ENCODE measurements at regions not wholly inside any gene's neighbourhood (a gene's known extent, or its start where the extent isn't known, plus 50 kb on each side); places are given as distances from the start of the nearest gene placed in this dataset.

GRCh38 chr7:126305671-126306070 lies 947.1 kb downstream of the GRM8 start:
- no peaks in the 10 kb centered on the region for H3K27me3 ChIP-seq
- no peaks in the 10 kb centered on the region for H3K4me1 ChIP-seq
- intact Hi-C loops (cut with DNase I), result no loop called here
- H3K27ac ChIP-seq, result no peak overlapping the region
- no peak for DNase-seq
- no peaks in the 10 kb centered on the region for H3K36me3 ChIP-seq
- H3K9me3 ChIP-seq, result no peaks in the 10 kb centered on the region
- no peak for TF ChIP-seq POLR2A (IDR thresholded peaks at IDR 0.05)
- TF ChIP-seq, protein P1, sequence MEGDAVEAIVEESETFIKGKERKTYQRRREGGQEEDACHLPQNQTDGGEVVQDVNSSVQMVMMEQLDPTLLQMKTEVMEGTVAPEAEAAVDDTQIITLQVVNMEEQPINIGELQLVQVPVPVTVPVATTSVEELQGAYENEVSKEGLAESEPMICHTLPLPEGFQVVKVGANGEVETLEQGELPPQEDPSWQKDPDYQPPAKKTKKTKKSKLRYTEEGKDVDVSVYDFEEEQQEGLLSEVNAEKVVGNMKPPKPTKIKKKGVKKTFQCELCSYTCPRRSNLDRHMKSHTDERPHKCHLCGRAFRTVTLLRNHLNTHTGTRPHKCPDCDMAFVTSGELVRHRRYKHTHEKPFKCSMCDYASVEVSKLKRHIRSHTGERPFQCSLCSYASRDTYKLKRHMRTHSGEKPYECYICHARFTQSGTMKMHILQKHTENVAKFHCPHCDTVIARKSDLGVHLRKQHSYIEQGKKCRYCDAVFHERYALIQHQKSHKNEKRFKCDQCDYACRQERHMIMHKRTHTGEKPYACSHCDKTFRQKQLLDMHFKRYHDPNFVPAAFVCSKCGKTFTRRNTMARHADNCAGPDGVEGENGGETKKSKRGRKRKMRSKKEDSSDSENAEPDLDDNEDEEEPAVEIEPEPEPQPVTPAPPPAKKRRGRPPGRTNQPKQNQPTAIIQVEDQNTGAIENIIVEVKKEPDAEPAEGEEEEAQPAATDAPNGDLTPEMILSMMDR (IDR thresholded peaks at IDR 0.05), result no peak
- no peak overlapping the region for H3K4me3 ChIP-seq (replicated peaks in 1 of 3)
- WGBS, 2 donors, result 87 to 92% methylated on average over 1 of the region's 1 CpG

GRCh38 chr7:126303926-126304325 lies 948.8 kb downstream of the GRM8 start:
- no peaks in the 10 kb centered on the region for H3K27me3 ChIP-seq
- TF ChIP-seq POLR2A (IDR thresholded peaks at IDR 0.05), result no peak
- TF ChIP-seq, protein P1 (IDR thresholded peaks at IDR 0.05), result no peak
- H3K4me1 ChIP-seq, result no peaks in the 10 kb centered on the region
- no peak overlapping the region for H3K4me3 ChIP-seq (replicated peaks in 1 of 3)
- intact Hi-C loops (cut with DNase I), result no loop called here
- no peak overlapping the region for H3K27ac ChIP-seq
- no peaks in the 10 kb centered on the region for H3K9me3 ChIP-seq
- 90 to 91% methylated on average over 1 of the region's 1 CpG for WGBS, 2 donors
- H3K36me3 ChIP-seq, result no peaks in the 10 kb centered on the region
- DNase-seq, result no peak

- no peaks in the 10 kb centered on the region for H3K27me3 ChIP-seq
- no peaks in the 10 kb centered on the region for H3K36me3 ChIP-seq
- no peaks in the 10 kb centered on the region for H3K9me3 ChIP-seq
- 84 to 85% methylated on average over 2 of the region's 2 CpGs for WGBS, 2 donors
- DNase-seq, result no peak
- no peaks in the 10 kb centered on the region for H3K4me1 ChIP-seq
- intact Hi-C loops (cut with DNase I), result no loop called here
- TF ChIP-seq, protein P1 (IDR thresholded peaks at IDR 0.05), result no peak
- TF ChIP-seq POLR2A (IDR thresholded peaks at IDR 0.05), result no peak
- no peak overlapping the region for H3K27ac ChIP-seq
- H3K4me3 ChIP-seq (replicated peaks in 1 of 3), result no peak overlapping the region
These were observed 950.1 kb downstream of the GRM8 start for GRCh38 chr7:126302639-126303038.

- Histone ChIP-seq H3K4me1 (no peaks in the 10 kb centered on the region), H3K36me3 (no peaks in the 10 kb centered on the region), H3K27ac (no peak overlapping the region), H3K9me3 (no peaks in the 10 kb centered on the region), H3K27me3 (no peaks in the 10 kb centered on the region), H3K4me3 (replicated peaks in 1 of 3) (no peak overlapping the region)
- intact Hi-C loops (cut with DNase I), result no loop called here
- 86 to 93% methylated on average over 2 of the region's 2 CpGs for WGBS, 2 donors
- DNase-seq, result no peak
- TF ChIP-seq POLR2A (IDR thresholded peaks at IDR 0.05), result no peak
- TF ChIP-seq, protein P1 (IDR thresholded peaks at IDR 0.05), result no peak
These were observed 966.4 kb downstream of the GRM8 start for GRCh38 chr7:126286317-126286716.

DNA sequence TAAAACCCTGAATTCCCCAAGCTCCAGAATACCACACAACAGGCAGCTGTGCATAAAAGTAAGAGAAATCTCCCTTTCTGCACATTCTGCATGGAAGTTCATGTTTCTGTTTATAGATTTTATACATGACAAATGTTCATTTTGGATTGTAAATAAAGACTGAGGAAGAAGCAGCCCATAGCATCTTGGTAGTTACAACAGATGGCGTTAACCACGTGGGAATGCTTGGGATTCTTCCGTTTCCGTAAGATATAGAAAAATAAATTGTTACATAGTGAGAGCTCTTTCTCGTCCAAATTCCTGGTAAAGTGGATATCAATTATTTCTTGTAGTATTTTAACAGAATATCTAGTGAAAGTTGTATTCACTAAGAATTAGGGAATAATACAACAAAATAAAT lies 1016.5 kb downstream of the GRM8 start:
- WGBS, 2 donors, result 90 to 91% methylated on average over 5 of the region's 5 CpGs
- DNase-seq, result no peak
- Histone ChIP-seq H3K27me3 (no peaks in the 10 kb centered on the region), H3K9me3 (no peaks in the 10 kb centered on the region), H3K36me3 (no peaks in the 10 kb centered on the region), H3K27ac (no peak overlapping the region), H3K4me3 (replicated peaks in 1 of 3) (no peak overlapping the region), H3K4me1 (no peaks in the 10 kb centered on the region)
- TF ChIP-seq, protein P1 (IDR thresholded peaks at IDR 0.05), result no peak
- TF ChIP-seq POLR2A (IDR thresholded peaks at IDR 0.05), result no peak
- intact Hi-C loops (cut with DNase I), result no loop called here

Data from thyroid gland (tissue), 4 donors.